Adipose tissue (tissue), 3 donors: ENCODE measurements at regions not wholly inside any gene's neighbourhood (a gene's known extent, or its start where the extent isn't known, plus 50 kb on each side); places are given as distances from the start of the nearest gene placed in this dataset.

Experiments
- H3K27ac ChIP-seq: one replicate; pipeline ENCODE4 v1.5.1; 2013; ENCODE audit warnings: low read depth, low read length
- WGBS, 3 donors: extraction: QIAGEN DNeasy Blood & Tissue Kit; methylation state at CpG; one replicate each; pipeline ENCODE4 v1.1.7; 2013; 5-methylcytosine and 5-hydroxymethylcytosine counted together
- donor health status: healthy with polysubstance abuse.
- donor health status: Bipolar disorder and iron deficiency.
- donor health status: healthy.

DNA sequence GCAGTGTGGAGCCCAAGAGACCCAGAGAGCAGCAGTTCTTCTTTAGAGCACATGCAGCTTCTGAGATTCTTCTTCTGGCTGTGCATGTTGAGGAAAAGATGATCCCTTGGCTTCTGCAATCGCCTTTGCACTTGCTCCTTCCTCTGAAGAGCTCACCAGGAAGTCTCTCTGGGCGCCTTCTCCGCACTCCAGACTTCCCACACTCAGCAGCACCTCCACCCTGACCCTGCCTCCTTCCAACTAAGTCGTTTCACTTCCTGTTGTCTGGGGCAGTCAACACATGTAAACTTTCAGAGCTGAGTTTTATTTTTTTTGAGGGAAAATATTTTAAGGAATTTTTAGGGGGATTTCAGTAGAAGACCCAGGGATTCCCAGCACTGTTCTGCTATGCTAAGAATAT lies 73.4 kb upstream of the F3 start:
- H3K27ac ChIP-seq: no peak overlapping the region
- 16 to 64% (median 31%) methylated on average over 4 of the region's 4 CpGs for WGBS, 3 donors

DNA sequence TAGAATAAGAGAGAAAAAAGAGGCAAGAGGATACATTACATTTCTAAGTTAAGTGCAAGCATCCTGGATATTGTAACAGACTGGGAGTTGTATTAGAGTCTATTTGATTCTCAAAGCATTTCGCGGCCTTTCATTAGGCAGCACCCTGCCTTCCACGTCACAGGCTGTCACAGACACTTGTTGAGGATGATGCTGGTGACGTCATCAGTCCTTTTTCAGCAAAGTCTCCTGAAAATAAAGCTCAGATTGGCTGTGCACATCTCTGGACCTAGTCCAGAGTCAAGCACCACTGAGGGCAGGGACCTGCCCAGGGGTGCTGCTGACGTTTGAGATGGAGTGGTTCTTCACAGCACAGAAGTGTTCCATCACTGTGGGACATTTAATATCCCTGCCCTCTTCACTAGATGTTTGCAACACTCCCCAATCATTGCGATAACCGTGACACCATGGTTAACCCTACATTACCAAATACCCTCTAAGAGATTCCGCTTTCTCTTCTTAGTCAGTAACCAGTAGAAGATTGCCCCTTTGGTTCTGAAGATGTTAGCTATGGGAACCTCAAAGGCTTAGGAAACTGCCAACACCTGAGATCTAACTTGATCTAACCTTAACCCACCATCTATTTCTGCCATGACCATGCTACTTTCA lies 72.7 kb upstream of the F3 start:
- H3K27ac ChIP-seq: no peak overlapping the region
- 53 to 83% (median 70%) methylated on average over 8 of the region's 8 CpGs for WGBS, 3 donors

DNA sequence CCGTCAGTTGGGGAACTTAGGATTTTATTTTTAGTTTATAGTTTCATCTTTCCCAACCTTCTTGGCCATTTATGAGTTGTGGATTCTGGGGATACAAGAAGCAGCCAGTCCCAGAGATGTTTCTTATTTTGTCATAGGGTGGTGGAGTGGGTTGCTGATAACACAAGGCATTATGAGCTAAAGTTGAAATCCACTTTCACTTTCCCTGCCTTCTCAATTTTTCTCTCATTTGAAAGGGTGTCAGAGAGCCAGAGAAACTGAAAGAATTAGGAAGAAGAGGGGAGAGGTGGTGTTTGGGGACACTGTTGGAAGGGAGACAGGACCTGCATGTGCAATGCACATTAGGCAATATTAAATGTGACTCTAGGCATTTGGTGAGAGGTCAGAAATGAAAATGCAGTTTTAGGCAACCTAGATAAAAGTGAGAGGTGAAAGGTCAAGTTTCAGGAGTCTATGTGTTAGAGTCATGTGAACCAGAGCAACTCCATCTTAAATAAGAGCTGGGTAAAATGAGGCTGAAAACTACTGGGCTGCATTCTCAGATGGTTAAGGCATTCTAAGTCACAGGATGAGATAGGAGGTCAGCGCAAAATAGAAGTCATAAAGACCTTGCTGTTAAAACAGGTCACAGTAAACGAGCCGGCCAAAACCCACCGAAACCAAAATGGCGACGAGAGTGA lies 71.1 kb upstream of the F3 start:
- 94 to 95% (median 95%) methylated on average over 7 of the region's 7 CpGs for WGBS, 3 donors

DNA sequence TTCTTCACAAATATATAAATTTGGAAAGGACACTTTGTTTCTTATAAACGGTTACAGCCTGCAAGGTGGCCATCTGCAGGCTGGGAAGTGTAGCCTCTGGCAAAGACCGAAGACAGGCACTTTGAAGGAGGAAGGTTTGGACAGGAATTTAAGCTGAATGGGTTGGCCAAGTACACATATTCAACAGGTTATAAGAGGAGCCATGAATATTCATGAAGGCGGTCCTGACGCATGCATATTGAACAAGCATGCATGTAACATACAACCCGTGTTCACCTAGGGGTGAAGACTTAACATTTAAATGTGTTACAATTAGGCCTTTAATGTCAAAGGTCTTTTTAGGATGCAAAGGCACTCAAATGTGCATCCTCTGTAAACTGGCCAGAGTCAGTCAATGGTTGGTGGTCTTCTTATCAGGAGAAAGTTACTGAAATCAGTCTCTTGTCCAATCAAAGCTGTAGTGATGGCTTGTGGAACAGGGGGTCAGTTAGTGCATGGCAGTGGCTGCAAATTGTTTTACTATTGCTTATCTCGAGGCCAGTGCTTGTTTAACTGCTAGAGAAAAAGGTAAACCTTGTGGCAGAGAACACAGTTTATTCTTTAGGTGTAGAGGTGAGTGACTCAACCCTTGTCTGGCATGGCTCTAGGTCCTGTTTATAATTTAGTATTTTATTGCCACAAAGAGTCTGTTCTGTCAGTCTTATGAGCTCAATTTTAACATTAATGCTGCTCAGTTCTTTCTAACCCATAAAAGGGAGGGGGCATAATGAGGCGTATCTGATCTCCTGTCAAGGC lies 70.3 kb upstream of the F3 start:
- WGBS, 3 donors: 79 to 92% (median 87%) methylated on average over 7 of the region's 7 CpGs
- H3K27ac ChIP-seq: no peak overlapping the region

More for the DNA sequence above, 71.1 kb upstream of the F3 start:
- H3K27ac ChIP-seq: no peak overlapping the region

DNA sequence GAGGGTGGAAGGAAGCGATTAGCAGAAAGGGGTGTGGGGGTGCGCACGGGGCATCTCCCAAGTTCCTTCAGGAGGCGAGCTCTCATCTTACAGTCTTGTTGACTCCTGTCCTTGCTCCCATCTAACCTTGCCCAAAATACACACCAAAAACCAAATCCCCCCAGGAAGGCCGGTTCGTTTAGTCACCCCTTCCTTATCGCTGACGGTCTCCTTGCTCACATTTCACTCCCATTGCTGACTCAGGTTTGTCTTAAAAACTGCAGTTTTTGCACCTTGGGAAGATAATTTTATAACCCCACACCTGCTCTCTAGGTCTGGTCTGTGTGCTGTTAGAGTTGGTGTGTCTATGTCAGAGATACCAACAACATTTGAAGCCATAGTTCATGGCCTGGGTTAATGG lies 68.1 kb upstream of the F3 start:
- WGBS, 3 donors: 88 to 96% (median 92%) methylated on average over 8 of the region's 8 CpGs
- no peak overlapping the region for H3K27ac ChIP-seq

DNA sequence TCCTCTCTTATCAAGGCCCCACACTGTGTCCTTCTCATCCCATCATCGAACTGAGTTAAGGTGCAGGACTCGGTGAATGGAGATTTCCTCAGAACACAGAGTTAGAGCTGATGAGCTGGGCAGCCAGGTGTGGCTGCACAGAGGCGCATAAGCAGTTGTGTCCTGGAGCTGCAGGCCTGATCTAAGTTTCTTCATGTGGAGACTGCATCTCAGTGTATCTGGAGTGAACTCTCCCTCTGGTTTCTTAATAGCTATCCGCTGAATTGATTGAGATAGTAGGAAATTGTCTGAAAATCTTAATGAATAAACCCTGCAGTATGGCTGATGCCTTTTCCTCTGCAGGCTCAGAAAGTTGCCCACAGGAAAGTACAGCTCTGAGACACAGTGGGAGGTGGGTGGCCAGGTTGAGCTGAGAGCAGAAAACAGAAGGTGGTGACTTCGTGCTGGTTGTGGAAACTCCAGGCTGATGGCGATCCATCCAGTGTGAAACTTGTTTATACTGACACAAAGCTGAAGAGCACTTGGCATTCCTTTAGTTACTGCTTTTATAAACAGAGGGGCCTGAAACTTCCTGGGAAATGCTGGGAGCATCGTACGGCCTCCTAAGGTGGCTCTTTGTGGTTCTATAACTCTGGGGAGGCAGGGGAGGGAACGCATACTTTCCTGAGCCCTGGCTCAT lies 67.4 kb upstream of the F3 start:
- WGBS, 3 donors: 78 to 82% (median 78%) methylated on average over 9 of the region's 9 CpGs
- H3K27ac ChIP-seq: no peak overlapping the region

DNA sequence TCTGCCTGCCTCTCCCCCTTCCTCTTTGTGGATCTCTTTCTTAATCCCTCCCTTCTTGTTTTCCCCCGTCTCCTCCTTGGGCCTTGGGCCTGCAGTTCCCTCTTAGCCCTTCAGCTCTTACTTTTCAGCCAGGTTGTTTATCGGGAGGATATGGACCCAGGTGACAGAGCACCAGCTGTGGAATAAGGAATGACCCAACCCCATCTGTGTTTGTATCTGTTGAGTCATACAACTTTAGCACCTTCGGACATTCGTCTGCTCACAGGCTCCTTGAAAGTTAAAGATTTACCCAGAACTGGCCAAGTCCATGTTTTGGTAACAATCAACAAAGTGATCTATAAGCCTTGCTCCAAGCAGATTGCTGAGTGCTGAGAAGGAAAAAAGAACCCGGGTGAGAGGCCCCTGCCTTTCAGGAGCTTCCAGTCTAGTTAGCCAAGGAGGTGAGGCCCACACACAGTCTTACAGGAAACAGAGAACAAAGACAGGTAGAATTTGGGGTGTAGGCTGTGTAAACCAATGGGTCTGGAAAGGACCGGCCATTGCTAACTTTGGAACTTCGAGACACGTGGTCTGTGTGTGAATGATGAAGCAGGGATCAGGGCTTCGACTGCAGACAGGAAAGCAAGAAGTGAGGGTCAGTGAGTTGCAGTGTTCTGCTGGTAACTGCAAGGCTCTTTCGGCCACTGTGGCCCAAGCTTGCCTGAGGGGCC lies 66.7 kb upstream of the F3 start:
- H3K27ac ChIP-seq: no peak overlapping the region
- WGBS, 3 donors: 62 to 81% (median 78%) methylated on average over 10 of the region's 10 CpGs

DNA sequence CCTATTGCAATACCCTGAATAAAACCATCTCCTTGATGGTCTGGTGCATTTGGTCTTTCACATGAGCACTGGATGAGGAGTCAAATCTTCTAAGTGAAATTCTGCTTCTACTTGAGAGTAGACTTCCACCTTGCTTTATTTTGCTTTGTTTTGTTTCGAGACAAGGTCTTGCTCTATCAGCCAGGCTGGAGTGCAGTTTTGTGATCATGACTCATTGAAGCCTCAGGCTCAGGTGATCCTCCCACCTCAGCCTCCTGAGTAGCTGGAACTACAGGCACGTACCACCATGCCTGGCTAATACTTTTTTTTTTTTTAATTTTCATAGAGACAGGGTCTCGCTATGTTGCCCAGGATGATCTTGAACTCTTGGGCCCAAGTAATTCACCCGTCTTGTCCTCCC lies 65.8 kb upstream of the F3 start:
- no peak overlapping the region for H3K27ac ChIP-seq
- 93 to 97% (median 94%) methylated on average over 4 of the region's 4 CpGs for WGBS, 3 donors

DNA sequence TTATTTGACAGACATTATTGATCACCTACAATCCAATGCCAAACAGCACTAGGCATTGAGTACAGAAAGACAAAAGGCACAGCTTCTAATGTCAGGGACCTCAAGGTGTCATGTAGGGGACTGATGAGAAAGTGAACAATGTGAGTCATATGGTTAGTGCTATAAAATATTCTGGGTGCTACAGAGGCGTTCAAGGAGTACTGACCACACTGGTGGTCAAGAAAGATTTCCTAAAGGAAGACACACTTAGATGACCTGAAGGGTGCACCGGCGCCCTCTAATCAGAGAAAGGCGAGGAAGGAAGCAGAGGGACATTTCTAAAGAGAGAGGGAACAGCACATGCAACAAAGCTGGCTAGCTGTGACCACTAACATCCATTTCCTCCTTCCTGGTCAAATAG lies 64.9 kb upstream of the F3 start:
- 62 to 94% (median 69%) methylated on average over 4 of the region's 4 CpGs for WGBS, 3 donors

DNA sequence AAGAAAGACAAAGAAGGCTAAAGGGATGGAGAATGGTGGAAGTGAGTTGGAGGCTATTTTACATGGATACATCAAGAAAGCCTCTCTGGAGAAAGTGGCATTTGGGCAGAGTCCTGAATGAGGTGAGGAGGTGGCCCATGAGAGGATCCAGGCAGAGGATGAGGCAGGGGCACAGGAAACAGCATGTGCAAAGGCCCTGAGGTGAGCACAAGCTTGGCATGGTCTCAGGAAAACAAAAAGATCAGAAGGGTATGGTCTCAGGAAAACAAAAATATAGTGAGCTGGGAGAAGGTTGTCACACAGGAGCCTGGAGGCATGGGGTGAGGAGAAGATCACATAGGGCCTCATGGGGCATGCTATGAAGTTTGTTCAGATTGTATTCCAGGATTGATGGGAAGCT lies 62.1 kb upstream of the F3 start:
- H3K27ac ChIP-seq: no peak overlapping the region

More for the DNA sequence above, 64.9 kb upstream of the F3 start:
- no peak overlapping the region for H3K27ac ChIP-seq

DNA sequence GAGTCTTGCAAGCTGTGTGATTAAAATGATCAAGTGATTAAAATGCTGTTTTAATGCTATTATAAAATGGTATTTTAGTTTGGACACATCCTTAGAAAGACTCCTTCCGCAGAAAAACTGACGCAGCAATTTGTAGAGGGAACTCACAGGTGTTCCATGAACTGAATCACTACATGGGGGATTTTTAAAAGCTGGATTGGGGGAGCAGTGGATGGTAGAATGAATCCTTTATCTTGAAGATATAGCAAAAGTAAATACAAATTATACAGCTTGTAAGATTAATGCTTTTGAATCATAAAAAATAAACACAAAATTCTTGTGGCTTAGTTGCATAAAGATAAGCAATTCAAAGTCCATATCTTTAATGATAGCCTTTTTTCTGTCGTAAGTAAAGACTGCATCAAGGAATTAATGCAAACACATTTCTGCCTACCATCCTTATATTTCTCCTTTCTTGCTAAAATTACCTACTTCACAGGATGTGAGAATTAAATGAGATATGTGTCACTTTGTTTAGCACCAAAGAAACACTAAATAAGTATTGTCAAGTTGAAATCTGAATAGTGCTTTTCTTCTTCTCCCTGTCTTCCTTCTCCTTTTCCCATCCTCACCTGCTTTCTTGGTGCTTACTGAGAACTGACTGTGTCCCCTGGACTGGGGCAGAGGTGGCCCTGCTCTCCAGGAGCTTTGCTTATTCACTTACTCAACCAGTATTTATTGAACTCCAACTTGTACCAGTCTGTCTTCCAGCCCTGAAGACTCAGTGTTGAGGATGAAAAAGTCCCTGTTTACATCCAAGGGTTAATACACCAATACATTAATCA lies 61.5 kb upstream of the F3 start:
- H3K27ac ChIP-seq: no peak overlapping the region
- WGBS, 3 donors: 48 to 56% (median 52%) methylated on average over 3 of the region's 3 CpGs

DNA sequence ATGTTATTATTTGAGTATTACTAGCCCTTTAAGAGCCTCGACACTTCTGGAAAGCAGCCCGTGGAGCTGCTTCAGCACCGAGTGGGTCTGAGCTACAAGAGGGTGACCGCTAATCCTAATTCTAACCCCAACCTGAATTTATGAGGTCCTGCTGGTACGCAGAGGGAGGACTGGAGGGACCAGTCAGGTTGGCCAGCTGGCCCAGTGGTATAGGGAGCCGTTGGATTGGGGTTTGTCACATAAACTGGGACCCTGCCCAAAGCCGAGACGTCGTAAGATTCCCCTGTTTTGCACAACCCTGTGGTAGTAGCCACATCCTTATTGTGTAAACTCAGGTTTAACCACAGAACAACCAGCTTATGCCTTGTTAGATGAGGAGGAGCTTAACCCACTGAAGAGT lies 60.8 kb upstream of the F3 start:
- H3K27ac ChIP-seq: no peak overlapping the region
- 23 to 51% (median 36%) methylated on average over 9 of the region's 9 CpGs for WGBS, 3 donors

DNA sequence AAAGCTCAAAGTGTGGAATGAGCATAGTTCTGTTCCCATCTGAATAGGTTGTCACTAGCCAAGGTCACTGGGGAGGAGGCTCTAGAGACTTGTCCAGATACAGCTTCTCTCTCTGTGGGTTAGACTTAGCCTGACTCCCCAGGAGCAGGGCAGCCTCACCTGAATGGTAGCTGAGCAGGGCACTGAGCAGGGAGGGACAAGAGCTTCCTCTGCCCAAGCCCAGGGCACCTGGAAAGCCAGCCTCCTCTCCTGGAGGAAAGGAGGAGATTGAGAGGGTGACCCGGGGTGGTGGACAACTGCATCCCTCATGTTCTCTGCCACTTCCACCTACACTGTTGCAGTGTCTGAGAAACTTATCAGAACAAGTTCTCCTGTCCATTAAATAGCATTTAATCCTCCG lies 59.0 kb upstream of the F3 start:
- 63 to 77% (median 65%) methylated on average over 2 of the region's 2 CpGs for WGBS, 3 donors
- H3K27ac ChIP-seq: no peak overlapping the region

DNA sequence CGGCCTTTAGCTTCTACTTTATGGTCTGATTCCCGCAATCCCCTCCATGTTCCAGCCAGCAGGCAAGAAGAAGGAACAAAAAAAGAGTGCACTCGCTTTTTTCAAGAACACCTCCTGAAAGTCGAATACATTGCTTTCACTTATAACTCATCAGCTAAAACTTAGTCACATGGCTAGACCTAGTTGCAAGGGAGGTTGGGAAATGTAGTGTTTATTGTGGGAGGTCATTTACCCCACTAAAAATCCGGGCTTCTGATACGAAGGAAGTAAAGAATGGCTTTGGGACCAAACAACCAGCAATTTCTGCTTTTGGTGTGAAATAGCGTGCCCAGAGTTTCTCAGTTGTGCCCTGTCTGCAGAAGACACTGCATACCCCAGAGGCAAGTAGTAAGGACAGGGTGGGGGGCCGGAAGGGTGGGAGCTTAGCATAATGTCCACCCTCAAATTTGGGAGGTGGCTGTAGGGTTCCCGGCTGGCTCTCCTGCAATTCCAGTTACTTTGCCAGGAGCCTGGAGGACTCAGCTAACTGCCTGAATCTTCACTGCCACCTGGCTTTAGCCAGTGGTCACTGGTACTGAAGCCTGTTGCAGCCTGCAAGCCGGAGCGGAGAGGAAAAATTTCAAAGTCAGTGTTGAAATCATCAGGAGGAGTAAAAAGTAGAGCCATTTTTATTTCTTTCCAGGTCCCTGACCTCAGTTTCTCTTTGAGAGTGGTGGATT lies 57.7 kb upstream of the F3 start:
- no peak overlapping the region for H3K27ac ChIP-seq
- 68 to 90% (median 71%) methylated on average over 11 of the region's 11 CpGs for WGBS, 3 donors

DNA sequence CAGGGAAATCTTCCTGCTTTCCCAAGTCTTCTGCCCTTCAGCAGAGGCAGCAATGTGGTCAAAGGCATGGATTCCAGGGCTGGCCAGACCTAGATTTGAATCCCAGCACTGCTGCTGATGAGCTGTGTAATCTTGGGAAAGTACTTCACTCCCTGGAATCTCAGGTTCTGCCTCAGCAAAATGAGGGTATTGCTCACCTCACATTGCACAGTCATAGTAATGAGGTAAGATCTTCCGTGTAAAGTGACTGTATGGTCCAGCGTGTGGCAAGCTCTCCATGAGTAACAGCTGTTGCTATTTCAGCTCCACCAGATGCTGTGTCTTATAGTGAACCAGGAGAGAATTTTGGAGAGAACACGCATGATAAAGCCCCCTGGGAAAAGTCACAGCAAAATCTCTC lies 56.1 kb upstream of the F3 start:
- WGBS, 3 donors: 73 to 93% (median 73%) methylated on average over 3 of the region's 3 CpGs

DNA sequence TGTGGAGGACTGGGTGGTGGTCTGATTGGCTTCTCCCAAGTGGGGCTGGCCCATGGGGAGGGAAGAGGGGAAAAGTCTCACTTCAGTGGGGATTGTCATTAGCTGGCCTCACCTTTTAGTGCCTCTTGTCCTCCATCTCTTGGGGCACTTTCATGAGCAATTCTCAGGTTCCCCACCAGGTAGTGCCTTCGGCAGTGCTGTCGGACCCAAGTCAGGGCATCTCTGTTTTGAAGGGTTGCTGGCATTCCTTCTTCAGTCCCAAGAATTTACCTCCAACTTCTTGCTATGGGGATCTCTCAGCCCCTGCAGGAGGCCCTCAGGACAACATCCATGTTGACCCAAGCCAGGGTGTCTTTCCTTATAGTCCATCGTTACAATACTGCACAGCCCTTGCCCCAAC lies 54.7 kb upstream of the F3 start:
- WGBS, 3 donors: 93 to 97% (median 95%) methylated on average over 3 of the region's 3 CpGs
- no peak overlapping the region for H3K27ac ChIP-seq

More for the DNA sequence above, 56.1 kb upstream of the F3 start:
- no peak overlapping the region for H3K27ac ChIP-seq

DNA sequence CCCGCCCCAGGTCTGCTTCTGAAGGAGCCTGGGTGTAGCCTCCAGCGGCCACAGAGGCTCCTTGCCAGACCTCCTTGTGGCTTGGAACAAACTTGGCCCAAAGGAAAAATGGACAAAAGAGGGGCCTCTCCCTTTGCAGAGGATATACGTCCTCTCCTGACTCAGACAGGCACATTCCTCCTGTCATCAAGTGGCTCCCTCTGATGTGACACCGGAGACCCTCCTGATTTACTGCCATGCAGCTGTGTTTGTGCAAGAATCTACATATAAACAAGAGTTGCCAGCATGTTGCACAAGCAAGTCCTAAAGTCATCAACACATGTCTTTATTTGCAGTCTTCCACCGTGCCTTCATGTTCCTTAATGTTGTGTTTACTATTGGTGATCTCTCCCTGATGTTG lies 54.1 kb upstream of the F3 start:
- no peak overlapping the region for H3K27ac ChIP-seq
- WGBS, 3 donors: 59 to 74% (median 66%) methylated on average over 5 of the region's 5 CpGs
